C4-2B (cell line): ENCODE measurements at regions not wholly inside any gene's neighbourhood (a gene's known extent, or its start where the extent isn't known, plus 50 kb on each side); places are given as distances from the start of the nearest gene placed in this dataset.

Source experiments
- ZFX ChIP-seq: fragments of 450-650 bp; IDR thresholded peaks from 2 replicates; pipeline ENCODE4 v1.6.1; 2017
- TF ChIP-seq, protein P1 (sequence below): fragments of 450-650 bp; conservative IDR thresholded peaks from 2 replicates; pipeline ENCODE4 v1.5.1; 2017; ENCODE audit warnings: mild to moderate bottlenecking

DNA sequence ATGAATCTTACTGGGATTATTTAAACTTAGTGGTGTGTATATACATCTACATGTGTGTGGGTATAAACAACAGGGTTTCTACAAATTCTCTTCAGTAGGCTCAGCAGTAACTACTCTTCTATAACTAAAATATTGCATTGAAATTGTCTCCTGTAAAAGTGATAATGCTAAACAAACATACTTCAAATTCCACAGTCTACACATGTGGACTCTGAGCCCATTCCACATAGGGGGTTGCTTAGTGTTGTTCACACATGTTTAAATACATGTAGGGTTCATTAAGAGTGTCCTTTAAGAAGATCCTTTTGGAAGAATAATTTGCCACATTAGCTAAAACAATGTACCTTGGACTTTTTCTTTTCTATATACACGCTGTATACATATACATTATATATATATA, 152.8 kb upstream of the VRK2 start:
- TF ChIP-seq, protein P1, sequence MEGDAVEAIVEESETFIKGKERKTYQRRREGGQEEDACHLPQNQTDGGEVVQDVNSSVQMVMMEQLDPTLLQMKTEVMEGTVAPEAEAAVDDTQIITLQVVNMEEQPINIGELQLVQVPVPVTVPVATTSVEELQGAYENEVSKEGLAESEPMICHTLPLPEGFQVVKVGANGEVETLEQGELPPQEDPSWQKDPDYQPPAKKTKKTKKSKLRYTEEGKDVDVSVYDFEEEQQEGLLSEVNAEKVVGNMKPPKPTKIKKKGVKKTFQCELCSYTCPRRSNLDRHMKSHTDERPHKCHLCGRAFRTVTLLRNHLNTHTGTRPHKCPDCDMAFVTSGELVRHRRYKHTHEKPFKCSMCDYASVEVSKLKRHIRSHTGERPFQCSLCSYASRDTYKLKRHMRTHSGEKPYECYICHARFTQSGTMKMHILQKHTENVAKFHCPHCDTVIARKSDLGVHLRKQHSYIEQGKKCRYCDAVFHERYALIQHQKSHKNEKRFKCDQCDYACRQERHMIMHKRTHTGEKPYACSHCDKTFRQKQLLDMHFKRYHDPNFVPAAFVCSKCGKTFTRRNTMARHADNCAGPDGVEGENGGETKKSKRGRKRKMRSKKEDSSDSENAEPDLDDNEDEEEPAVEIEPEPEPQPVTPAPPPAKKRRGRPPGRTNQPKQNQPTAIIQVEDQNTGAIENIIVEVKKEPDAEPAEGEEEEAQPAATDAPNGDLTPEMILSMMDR: no peak
- TF ChIP-seq ZFX: no peak
